GM23248 (cell line): ENCODE measurements at regions not wholly inside any gene's neighbourhood (a gene's known extent, or its start where the extent isn't known, plus 50 kb on each side); places are given as distances from the start of the nearest gene placed in this dataset.

Experiments used
- EZH2 ChIP-seq: fragments of 200-600 bp; sonication (generic); IDR thresholded peaks from 2 replicates; pipeline ENCODE4 v1.6.1; 2018; ENCODE audit warnings: antibody characterized with exemption, mild to moderate bottlenecking; ENCODE audit not compliant: insufficient read depth, poor library complexity, severe bottlenecking
- EZH2phosphoT487 ChIP-seq: fragments of 200-600 bp; sonication (generic); IDR thresholded peaks from 2 replicates; pipeline ENCODE4 v1.6.1; 2018; ENCODE audit warnings: antibody characterized with exemption, moderate library complexity, mild to moderate bottlenecking, low read depth; ENCODE audit not compliant: insufficient read depth

GRCh38 chr10:59125666-59126065 lies 50.8 kb upstream of the PHYHIPL start:
- no peak for TF ChIP-seq EZH2
- no peak for TF ChIP-seq EZH2phosphoT487
